ENCODE measurements at regions not wholly inside any gene's neighbourhood (a gene's known extent, or its start where the extent isn't known, plus 50 kb on each side); places are given as distances from the start of the nearest gene placed in this dataset.

- no peak for TF ChIP-seq POLR2A (IDR thresholded peaks at IDR 0.05)
- TF ChIP-seq, protein P1, sequence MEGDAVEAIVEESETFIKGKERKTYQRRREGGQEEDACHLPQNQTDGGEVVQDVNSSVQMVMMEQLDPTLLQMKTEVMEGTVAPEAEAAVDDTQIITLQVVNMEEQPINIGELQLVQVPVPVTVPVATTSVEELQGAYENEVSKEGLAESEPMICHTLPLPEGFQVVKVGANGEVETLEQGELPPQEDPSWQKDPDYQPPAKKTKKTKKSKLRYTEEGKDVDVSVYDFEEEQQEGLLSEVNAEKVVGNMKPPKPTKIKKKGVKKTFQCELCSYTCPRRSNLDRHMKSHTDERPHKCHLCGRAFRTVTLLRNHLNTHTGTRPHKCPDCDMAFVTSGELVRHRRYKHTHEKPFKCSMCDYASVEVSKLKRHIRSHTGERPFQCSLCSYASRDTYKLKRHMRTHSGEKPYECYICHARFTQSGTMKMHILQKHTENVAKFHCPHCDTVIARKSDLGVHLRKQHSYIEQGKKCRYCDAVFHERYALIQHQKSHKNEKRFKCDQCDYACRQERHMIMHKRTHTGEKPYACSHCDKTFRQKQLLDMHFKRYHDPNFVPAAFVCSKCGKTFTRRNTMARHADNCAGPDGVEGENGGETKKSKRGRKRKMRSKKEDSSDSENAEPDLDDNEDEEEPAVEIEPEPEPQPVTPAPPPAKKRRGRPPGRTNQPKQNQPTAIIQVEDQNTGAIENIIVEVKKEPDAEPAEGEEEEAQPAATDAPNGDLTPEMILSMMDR (IDR thresholded peaks at IDR 0.05 in 4 of 5, conservative IDR thresholded peaks at IDR 0.05 in 1 of 5): no peak
Measured at GRCh38 chr10:89079961-89080360, 89.4 kb downstream of the FAS start.
